Sigmoid colon (tissue), 6 donors: ENCODE measurements at regions not wholly inside any gene's neighbourhood (a gene's known extent, or its start where the extent isn't known, plus 50 kb on each side); places are given as distances from the start of the nearest gene placed in this dataset.
A peak's percentile ranks its signal among the peaks of the same experiment; 100 is the strongest.
"Not testable (repeated sequence)": the region's sequence is repeated elsewhere in the genome, so short reads cannot be mapped to it uniquely, and the experiment has no call there.

Source experiments
- DNase-seq: peaks from one replicate; pipeline ENCODE4 v3.0.0-alpha.2; 2019
- H3K27ac ChIP-seq, 4 donors: fragments of 200-600 bp; sonication (generic); one replicate each; pipeline ENCODE4 v1.5.1; 2016 to 2019; ENCODE audit warnings: mild to moderate bottlenecking in 1 of 4
- H3K27me3 ChIP-seq, 3 donors: fragments of 200-600 bp; sonication (generic); one replicate each; pipeline ENCODE4 v1.5.1; 2019; ENCODE audit warnings: mild to moderate bottlenecking in 1 of 3
- H3K36me3 ChIP-seq, 4 donors: fragments of 200-600 bp; sonication (generic); one replicate each; pipeline ENCODE4 v1.5.1; 2016 to 2019
- H3K4me1 ChIP-seq, 4 donors: fragments of 200-600 bp; sonication (generic); one replicate each; pipeline ENCODE4 v1.5.1; 2017 to 2019
- H3K4me3 ChIP-seq, 4 donors: fragments of 200-600 bp; sonication (generic); one replicate each; pipeline ENCODE4 v1.5.1; 2017 to 2019; ENCODE audit warnings: mild to moderate bottlenecking in 2 of 4, moderate library complexity in 1 of 4
- H3K9me3 ChIP-seq, 4 donors: fragments of 200-600 bp in 3 of 4; sonication (generic) in 3 of 4; one replicate each; pipeline versions ENCODE4 v1.5.1 to v1.6.1; 2013 to 2019
- EP300 ChIP-seq, 4 donors: sonication (generic); formaldehyde crosslinking; IDR thresholded peaks; one replicate each; pipeline ENCODE4 v1.6.1; 2017; ENCODE audit warnings: antibody characterized with exemption in 4 of 4
- POLR2A ChIP-seq, 2 donors: fragments of 450-650 bp; IDR thresholded peaks; one replicate each; pipeline ENCODE4 v1.6.1; 2016; ENCODE audit warnings: antibody characterized with exemption in 2 of 2, mild to moderate bottlenecking in 2 of 2, moderate library complexity in 2 of 2
- POLR2AphosphoS5 ChIP-seq, 4 donors: sonication (generic); formaldehyde crosslinking; IDR thresholded peaks; one replicate each; pipeline ENCODE4 v1.6.1; 2017; ENCODE audit warnings: antibody characterized with exemption in 4 of 4
- WGBS, 2 donors: extraction: QIAGEN DNeasy Blood & Tissue Kit; methylation state at CpG; one replicate each; pipeline ENCODE4 v1.1.7; 2013; 5-methylcytosine and 5-hydroxymethylcytosine counted together
- intact Hi-C: fragments of 100-400 bp; cut with DNase I; formaldehyde crosslinking; loops from one replicate; pipeline ENCODE4 v1.15.1; 2023
- TF ChIP-seq, protein P1 (sequence below), 4 experiments: fragments of 450-650 bp in 3 of 4; fragments of 200-600 bp in 1 of 4; IDR thresholded peaks; one replicate each; pipeline ENCODE4 v1.5.1; 2016 to 2019; ENCODE audit warnings: antibody characterized with exemption in 4 of 4, mild to moderate bottlenecking in 3 of 4, moderate library complexity in 2 of 4
- donor health status: healthy with polysubstance abuse.
- donor health status: healthy.

DNA sequence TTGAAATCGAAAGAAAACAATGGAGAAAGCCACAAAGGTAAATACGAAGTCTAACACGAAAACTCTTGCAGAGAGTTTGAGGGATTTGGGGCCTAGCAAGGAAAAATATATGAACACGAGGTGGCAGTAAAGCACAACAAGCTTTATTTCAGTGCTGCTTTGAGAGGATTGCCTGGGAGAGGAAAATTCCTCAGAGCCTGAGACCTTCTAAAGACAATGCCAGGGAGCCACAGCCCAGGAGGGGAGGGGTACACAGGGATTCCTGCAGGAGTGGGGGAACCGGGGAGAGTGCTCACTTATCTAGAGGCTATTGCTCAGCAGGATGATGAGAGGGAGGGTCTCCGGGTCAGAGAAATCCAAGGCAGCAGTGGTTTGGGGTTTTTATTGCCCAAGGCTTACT lies 134.9 kb upstream of the ADCY2 start:
- DNase-seq: no peak
- Histone ChIP-seq H3K4me3 (no peak overlapping the region), H3K27me3 (no peaks in the 10 kb centered on the region), H3K9me3 (no peaks in the 10 kb centered on the region), H3K36me3 (no peaks in the 10 kb centered on the region), H3K27ac (no peak overlapping the region), H3K4me1 (no peaks in the 10 kb centered on the region)
- WGBS, 2 donors: 18 to 29% methylated on average over 6 of the region's 6 CpGs
- TF ChIP-seq, protein P1, sequence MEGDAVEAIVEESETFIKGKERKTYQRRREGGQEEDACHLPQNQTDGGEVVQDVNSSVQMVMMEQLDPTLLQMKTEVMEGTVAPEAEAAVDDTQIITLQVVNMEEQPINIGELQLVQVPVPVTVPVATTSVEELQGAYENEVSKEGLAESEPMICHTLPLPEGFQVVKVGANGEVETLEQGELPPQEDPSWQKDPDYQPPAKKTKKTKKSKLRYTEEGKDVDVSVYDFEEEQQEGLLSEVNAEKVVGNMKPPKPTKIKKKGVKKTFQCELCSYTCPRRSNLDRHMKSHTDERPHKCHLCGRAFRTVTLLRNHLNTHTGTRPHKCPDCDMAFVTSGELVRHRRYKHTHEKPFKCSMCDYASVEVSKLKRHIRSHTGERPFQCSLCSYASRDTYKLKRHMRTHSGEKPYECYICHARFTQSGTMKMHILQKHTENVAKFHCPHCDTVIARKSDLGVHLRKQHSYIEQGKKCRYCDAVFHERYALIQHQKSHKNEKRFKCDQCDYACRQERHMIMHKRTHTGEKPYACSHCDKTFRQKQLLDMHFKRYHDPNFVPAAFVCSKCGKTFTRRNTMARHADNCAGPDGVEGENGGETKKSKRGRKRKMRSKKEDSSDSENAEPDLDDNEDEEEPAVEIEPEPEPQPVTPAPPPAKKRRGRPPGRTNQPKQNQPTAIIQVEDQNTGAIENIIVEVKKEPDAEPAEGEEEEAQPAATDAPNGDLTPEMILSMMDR (IDR thresholded peaks at IDR 0.05): peak; percentile 10 to 51 (median 34)
- TF ChIP-seq EP300 (IDR thresholded peaks at IDR 0.05) (no peak), POLR2A (IDR thresholded peaks at IDR 0.05) (no peak), POLR2AphosphoS5 (IDR thresholded peaks at IDR 0.05) (no peak)
- intact Hi-C loops: loop anchor here (5.0 kb wide), 1 partner anchor 491 kb away; no protein-coding TSS in a partner anchor

DNA sequence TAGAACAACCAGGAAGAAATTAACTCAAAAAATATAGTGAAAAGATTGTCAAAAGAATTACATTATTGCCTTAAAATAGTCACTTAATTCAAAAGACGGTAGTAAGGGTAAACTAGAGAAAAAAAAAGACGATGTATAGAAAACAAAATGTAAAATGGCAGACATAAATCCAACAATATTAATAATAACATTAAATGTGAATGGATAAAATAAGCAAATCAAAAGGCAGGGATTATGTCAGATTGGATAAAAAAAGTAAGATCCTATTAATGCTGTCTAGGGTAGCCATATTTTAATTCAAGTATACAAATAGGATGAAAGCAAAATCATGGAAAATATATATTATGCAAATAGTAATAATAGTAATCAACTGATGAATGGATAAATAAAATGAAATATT lies 134.0 kb upstream of the ADCY2 start:
- H3K9me3 ChIP-seq: no peaks in the 10 kb centered on the region
- no peaks in the 10 kb centered on the region for H3K4me1 ChIP-seq
- DNase-seq: no peak
- intact Hi-C loops: loop anchor here (5.0 kb wide), 1 partner anchor 490 kb away; no protein-coding TSS in a partner anchor
- 91% methylated on average over 2 of the region's 2 CpGs for WGBS, 2 donors
- H3K36me3 ChIP-seq: no peaks in the 10 kb centered on the region
- no peak for TF ChIP-seq POLR2A (IDR thresholded peaks at IDR 0.05)
- TF ChIP-seq EP300 (IDR thresholded peaks at IDR 0.05): no peak
- TF ChIP-seq POLR2AphosphoS5 (IDR thresholded peaks at IDR 0.05): no peak
- TF ChIP-seq, protein P1 (IDR thresholded peaks at IDR 0.05): no peak
- no peak overlapping the region for H3K4me3 ChIP-seq
- H3K27ac ChIP-seq: no peak overlapping the region
- no peaks in the 10 kb centered on the region for H3K27me3 ChIP-seq

DNA sequence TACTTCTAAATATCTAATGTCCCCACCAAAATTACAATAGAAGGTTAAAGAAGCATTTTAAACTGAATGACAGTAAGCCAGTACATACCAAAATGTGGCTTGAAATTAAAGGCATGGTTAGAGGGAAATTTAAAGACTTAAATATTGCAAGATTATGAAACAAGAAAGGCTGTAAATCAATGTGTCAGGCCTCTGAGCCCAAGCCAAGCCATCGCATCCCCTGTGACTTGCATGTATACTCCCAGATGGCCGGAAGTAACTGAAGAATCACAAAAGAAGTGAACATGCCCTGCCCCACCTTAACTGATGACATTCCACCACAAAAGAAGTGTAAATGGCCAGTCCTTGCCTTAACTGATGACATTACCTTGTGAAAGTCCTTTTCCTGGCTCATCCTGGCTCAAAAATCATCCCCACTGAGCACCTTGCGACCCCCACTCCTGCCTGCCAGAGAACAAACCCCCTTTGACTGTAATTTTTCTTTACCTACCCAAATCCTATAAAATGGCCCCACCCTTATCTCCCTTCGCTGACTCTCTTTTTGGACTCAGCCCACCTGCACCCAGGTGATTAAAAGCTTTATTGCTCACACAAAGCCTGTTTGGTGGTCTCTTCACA lies 132.4 kb upstream of the ADCY2 start:
- 66 to 72% methylated on average over 4 of the region's 4 CpGs for WGBS, 2 donors
- not testable (repeated sequence) for H3K27ac ChIP-seq, H3K36me3 ChIP-seq, H3K4me1 ChIP-seq, H3K4me3 ChIP-seq, H3K27me3 ChIP-seq, H3K9me3 ChIP-seq, DNase-seq
- intact Hi-C loops: loop anchor here (5.0 kb wide), 1 partner anchor 489 kb away; no protein-coding TSS in a partner anchor

DNA sequence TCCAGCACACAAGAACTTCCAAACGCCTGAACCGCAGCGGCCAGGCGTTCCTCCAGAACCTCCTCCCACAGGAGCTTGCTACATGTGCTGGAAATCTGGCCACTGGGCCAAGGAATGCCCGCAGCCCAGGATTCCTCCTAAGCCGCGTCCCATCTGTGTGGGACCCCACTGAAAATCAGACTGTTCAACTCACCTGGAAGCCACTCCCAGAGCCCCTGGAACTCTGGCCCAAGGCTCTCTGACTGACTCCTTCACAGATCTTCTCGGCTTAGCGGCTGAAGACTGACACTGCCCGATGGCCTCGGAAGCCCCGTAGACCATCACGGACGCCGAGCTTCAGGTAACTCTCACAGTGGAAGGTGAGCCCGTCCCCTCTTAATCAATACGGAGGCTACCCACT lies 130.2 kb upstream of the ADCY2 start:
- 93 to 95% methylated on average over 15 of the region's 17 CpGs for WGBS, 2 donors
- intact Hi-C loops, H3K4me1 ChIP-seq, H3K4me3 ChIP-seq, H3K27me3 ChIP-seq, H3K27ac ChIP-seq, H3K36me3 ChIP-seq, H3K9me3 ChIP-seq, DNase-seq: not testable (repeated sequence)

DNA sequence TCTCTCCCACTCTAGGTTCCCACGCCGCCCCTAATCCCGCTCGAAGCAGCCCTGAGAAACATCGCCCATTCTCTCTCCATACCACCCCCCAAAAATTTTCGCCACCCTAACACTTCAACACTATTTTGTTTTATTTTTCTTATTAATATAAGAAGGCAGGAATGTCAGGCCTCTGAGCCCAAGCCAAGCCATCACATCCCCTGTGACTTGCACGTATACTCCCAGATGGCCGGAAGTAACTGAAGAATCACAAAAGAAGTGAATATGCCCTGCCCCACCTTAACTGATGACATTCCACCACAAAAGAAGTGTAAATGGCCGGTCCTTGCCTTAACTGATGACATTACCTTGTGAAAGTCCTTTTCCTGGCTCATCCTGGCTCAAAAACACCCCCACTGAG lies 127.2 kb upstream of the ADCY2 start:
- H3K27me3 ChIP-seq, H3K4me3 ChIP-seq, H3K9me3 ChIP-seq, DNase-seq, intact Hi-C loops, H3K4me1 ChIP-seq, H3K27ac ChIP-seq, H3K36me3 ChIP-seq: not testable (repeated sequence)
- 62 to 92% methylated on average over 3 to 8 of the region's 9 CpGs for WGBS, 2 donors

DNA sequence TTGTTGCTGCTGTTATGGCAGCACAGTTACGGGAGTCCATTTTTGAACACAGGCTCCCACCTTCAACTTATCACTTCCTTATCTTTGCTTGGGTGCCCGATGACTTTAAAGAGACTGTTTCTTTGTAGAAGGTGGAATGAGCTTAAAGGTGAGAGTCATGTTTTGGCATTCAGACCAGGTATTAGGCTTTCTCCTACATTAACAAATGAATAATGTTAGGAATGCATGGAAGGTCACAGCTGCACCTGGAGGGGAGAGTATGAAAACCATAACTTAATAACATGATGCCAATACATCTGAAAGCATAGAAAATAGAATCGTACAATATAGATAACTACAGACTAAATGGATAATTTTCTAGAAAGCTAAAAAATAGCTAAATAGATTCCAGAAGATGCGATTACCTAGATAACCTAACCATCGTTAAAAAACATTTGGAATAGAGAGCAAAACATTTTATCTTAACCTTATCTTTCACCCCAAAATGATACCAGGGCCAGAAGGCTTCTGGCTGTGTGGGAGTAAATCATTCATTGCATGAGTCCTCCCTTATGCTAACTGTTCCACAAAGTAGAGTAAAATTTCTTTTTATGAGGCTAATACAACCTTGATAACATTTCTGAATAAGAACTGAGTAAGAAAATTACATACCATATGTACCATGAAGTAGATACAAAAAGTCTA lies 126.2 kb upstream of the ADCY2 start:
- DNase-seq: no peak
- H3K27ac ChIP-seq: no peak overlapping the region
- H3K36me3 ChIP-seq: no peaks in the 10 kb centered on the region
- no peaks in the 10 kb centered on the region for H3K27me3 ChIP-seq
- WGBS, 2 donors: 51 to 75% methylated on average over 5 of the region's 5 CpGs
- H3K4me1 ChIP-seq: no peaks in the 10 kb centered on the region
- no peak overlapping the region for H3K4me3 ChIP-seq
- intact Hi-C loops: no loop called here
- H3K9me3 ChIP-seq: no peaks in the 10 kb centered on the region
- TF ChIP-seq, protein P1 (IDR thresholded peaks at IDR 0.05): no peak
